Prostate gland (tissue), 2 donors: ENCODE measurements at regions not wholly inside any gene's neighbourhood (a gene's known extent, or its start where the extent isn't known, plus 50 kb on each side); places are given as distances from the start of the nearest gene placed in this dataset.

ENCODE experiments used
- CTCF ChIP-seq, 4 experiments: fragments of 200-600 bp in 2 of 4; fragments of 450-650 bp in 2 of 4; sonication (generic) in 2 of 4; IDR thresholded peaks; 1 replicate in 3 of 4; 2 replicates in 1 of 4; pipeline ENCODE4 v1.5.1; 2016 to 2019; ENCODE audit warnings: antibody characterized with exemption in 4 of 4, mild to moderate bottlenecking in 2 of 4, moderate library complexity in 2 of 4
- POLR2A ChIP-seq: fragments of 450-650 bp; IDR thresholded peaks from one replicate; pipeline ENCODE4 v1.6.1; 2016; ENCODE audit warnings: antibody characterized with exemption, mild to moderate bottlenecking

GRCh38 chr3:67821135-67821534, 166.7 kb upstream of the SUCLG2 start:
- TF ChIP-seq CTCF (IDR thresholded peaks at IDR 0.05) (no peak), POLR2A (no peak)
